Activated T-helper 1 cell treated with anti-CD3 and anti-CD28 coated beads, Interleukin-2, amount 50 U/mL, for 16 hours (primary cell): ENCODE measurements at regions not wholly inside any gene's neighbourhood (a gene's known extent, or its start where the extent isn't known, plus 50 kb on each side); places are given as distances from the start of the nearest gene placed in this dataset.
"Not testable (repeated sequence)": the region's sequence is repeated elsewhere in the genome, so short reads cannot be mapped to it uniquely, and the experiment has no call there.

Experiments
- DNase-seq, 2 donors: peaks; one replicate each; pipeline ENCODE4 v3.0.0-alpha.2; 2020; ENCODE audit warnings: low read depth in 1 of 2, low spot score in 1 of 2

DNA sequence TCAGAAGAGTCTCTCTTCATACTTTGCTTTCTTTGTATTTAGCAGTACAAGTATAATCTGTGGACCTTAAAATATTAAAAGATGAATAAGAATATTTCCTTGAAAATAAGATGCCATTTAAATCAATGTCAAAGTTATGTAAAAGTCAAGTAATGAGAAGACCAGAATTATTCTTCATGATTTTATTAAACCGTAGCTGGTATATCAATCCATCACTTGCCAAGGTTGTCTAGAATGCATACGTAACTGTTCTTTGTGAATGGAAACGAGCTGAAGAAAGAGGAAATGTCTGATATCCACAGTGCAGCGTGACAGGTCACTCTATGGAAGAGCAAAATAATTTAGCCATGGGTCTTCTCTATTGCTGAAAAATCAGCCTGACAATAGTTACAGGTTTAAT is 488.7 kb upstream of the CCNG1 start:
- DNase-seq: no peak

DNA sequence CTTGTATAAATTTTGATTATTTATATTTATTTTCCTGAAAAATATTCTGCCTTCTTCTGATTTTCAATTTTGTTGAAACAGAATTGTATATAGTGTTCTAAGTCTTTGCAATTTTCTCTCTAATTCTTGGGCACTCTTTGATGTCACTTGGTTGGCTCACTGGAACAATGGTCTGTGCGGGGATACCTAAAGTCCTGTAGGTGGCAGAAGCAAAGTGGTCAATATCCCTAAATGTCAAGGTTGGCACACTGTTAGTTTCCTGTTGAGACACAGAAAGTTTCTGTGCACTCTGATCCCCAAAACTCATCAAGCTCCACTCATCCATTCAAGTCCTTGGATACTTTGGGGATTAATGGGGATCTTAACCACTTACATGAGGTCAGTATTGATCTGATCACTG is 480.8 kb upstream of the CCNG1 start:
- DNase-seq: no peak

DNA sequence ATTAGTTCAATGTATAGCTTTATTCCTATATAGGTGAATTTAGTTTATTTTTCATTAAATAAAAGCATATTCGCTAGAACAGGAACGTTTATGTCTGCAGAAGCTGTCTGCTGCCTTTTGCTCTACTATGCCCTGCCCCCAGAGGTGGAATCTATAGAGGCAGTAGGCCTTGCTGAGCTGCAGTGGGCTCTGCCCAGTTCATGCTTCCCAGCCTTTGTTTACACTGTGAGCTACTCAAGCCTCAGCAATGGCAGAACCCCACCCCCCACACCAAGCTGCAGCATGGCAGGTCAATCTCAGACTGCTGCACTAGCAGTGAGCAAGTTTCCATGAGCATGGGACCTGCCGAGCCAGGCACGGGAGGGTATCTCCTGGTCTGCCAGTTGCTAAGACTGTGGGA is 473.3 kb upstream of the CCNG1 start:
- DNase-seq: not testable (repeated sequence)

DNA sequence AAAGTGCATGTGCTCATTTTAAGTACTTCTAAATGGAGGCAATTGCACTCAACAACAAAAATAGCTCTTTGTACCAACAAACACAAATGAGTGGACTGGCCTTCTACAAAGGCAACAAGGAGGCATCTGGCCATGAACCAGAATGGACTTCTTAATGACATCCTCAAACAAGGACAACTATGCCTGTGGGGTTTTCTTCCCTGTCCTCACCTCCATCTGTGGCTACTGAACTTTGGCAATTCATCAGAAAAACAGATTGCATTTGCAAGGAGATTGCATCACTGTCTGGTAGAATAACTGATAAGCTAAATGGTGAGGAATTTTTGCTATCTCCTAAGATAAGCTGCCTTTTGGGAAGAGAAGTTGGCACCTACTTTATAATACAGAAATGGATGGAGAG is 447.3 kb upstream of the CCNG1 start:
- DNase-seq: no peak

DNA sequence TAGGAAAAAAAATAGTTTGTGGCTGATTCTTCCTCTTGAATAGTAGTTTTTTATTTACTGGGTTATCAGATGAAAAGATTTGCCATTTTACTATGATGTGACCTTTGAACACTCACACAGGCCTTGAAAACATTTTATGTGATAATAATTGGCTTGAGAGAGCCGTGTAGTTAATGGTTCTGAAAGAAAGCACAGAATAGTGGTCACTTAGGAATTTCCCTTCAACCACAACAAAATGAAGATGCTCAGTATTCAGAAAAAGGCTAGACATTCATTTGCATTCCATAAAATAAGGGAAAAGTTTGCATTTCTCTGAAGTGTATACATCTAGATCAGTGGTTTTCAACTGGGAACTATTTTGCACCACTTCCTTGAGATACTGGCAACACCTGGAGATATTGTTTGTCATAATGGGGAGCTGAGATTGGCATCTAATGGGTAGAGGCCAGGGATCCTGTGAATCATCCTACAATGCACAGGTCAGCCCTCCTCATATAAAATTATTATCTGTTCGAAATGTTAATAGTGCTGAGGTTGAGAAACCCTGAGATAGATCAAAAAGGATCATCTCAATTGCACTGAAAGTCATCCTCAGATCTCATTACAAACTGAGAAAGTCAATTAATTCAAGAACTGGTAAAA is 446.4 kb upstream of the CCNG1 start:
- no peak for DNase-seq

DNA sequence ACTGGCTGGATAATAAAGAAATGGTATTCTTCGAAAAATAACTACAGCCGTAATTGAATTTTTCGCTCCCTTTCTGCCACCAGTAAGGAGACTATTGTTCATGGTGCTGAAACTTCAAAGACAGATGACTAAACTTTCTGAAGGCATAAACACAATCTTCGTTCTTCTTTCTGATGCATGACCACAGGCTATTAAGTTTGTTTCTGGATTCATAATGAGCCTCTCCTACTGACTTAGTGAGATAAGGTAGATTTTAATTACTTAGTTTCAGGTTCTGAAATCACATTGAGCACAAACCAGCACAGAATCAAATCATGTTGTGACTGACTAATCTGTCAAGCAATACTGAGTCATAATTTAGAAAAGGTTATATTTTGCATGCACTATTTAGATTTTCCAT is 441.8 kb upstream of the CCNG1 start:
- no peak for DNase-seq

DNA sequence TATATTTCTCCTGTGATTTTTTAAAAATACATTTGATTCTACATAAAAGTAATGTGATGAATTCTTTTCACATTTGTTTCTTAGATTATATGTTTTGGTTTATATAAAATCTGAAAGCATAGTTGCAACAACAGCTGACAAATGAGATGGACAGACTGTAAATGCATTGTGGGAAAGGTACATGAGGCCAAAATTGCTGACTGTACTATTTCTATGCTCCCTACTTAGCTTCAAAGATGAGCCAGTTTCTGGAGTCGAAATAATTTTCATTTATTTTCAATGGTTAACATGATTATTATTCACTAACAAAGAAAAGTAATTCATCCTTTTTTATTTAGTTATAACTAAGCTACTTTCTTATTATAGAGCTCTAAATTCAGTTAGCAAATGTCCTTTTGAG is 441.3 kb upstream of the CCNG1 start:
- no peak for DNase-seq

DNA sequence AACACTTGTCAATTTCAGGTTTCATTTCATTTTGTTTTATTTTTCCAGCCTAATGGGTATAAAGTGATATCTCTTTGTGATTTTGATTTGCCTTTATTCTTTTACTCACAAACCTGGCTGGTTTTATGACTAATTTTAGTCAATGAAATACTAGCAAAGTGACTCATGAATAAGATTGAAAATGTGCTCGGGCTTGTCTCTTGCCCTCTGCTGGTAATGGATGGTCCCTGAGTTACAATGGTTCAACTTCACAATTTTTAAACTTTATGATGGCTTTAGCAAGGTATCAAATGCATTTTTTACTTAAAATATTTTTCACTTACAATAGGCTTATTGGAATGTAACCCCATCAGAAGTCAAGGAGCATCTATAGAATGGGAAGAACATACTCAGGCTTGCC is 431.4 kb upstream of the CCNG1 start:
- DNase-seq: no peak

DNA sequence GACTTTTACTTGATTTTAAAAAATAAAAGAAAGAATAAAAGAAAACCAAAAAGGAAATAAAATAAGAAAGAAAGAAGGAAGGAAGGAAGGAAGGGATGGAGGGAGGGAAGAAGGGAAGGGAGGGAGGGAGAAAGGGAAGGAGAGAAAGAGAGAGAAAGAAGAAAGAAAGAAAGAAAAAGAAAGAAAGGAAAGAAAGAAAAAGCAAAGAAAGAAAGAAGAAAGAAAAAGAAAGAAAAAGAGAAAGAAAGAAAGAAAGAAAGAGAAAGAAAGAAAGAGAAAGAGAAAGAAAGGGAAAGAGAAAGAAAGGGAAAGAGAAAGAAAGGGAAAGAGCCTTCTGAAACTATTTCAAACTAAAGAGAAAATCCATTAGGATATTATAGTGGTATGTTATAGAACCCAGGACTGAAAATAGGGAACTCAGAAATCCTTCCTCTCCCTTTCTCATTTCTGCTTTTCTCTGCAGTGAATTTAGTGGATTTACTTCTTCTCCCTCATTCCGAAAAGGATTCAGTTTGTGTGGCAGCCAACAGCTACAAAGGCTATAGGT is 414.7 kb upstream of the CCNG1 start:
- DNase-seq: no peak

DNA sequence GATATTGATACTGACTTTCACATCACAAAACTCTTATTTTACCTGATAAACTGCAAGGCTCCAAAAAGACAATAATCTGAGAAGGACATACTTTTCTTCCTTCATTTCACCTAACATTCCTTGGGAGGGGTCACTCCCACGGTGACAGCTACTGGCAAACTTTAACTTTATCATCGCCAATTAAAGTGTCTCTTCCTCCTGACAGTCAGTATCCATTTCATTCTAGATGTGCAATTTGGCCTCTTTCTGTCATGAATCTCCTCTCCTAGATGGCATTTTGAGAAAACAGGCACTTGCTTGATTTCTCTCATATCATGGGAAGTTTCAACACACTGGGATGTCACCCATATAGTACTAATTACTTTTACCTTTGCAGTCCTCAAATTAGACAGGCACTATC is 413.5 kb upstream of the CCNG1 start:
- no peak for DNase-seq

DNA sequence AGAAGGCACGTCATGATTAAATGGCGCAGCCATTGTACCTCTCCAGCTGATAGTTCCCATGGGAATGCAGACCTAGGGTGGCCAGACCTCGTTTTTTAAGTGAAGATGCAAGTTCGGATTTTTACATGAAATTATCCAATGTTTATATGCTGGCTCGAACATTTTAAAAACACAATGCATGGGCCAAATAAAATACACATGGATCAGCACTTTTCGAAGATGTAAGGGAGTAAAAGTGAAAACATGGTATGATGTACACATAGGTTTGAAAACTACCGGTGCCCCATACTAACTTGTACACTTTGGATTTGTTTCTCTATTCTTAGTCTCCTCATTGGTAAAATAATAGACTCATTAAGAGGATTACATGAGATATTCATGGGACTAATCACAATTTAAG is 412.5 kb upstream of the CCNG1 start:
- DNase-seq: no peak

DNA sequence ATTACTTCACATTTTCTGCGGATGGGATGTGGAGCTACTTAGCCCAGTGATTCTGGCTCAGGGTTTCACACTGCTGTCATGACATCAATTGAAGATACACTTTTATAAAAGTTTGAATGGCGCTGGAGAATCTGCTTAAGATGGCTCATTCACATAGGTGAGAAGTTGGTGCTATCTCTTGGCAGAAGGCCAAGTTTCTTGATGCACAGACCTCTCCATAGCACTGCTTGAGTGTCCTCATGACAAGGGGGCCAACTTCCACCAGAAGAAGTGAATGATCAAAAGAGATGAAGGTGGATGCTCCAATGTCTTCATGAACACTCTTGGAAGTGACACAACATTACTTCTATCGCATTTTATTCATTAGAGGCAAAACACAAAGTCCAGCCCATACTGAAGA is 403.7 kb upstream of the CCNG1 start:
- DNase-seq: no peak

DNA sequence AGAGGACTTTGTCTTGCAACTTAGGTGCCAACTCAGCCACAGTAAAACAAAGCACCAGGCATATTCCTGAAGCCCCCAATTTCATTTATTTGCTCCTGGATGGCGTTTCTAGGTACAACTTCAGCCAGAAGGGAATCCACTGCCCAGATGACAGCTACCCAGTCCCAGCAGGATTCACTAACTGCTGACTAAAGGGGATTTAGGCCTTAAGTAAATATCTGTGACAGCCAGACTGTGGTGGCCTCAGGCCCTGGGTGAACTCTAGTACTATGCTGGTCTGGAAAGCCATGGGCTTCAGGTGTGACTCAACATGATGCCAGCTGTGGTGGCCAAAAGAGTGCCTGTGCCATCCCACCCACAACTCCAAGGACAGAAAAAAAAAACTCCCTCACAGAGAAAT is 396.1 kb upstream of the CCNG1 start:
- no peak for DNase-seq

DNA sequence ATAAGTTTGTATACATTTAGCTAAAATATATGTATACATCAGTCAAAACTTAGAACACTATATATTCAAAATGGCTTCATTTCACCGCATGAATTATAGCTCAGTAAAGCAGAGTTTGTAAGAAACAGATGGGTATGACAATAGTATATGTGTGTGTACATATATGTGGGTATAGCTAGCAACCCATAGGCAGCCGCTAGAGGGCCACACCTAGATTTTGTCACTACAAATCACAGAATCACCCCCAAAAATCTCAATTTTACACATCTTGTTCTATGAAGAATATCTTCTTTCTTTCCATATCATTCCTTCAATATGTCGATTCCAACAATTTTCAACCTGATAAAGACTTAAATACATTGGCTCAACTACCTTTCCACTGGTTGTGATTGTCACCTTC is 357.8 kb upstream of the CCNG1 start:
- DNase-seq: no peak

DNA sequence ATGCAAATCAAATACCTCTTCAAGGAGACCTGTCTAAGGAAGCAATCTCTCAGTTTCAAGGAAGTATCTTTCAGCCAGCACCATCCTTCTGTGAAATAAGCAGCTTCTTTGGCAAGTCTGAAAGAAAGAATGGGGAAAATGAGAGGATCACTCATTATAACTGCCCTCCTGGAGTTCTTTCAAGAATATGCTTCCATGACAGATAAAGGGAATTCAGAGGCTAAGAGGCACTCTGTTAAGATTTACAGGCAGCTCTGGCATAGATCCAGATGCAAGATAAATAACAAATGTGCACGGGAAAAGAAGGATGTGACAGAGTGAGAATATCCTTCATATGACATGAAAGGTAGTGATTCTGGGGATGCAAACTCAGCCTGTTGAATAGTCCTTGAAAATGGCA is 348.2 kb upstream of the CCNG1 start:
- DNase-seq: no peak

DNA sequence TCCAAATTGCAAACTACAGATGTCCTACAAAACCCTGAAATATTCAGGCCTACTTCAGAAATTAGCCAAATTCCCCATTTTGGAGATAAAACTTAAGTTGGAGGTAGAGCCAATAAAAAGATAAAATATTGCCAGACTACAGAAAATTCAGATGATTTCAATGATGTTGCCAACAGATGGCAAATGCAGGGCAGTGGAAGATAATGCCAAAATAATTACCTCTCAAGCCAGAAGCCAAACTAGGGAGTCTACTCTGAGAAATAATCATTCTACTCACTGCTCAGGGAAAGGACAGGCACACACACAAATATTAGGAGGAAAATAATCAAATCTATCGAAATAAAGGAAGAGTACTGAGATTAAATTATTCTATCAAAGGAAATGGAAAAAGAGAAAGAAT is 347.5 kb upstream of the CCNG1 start:
- DNase-seq: no peak

DNA sequence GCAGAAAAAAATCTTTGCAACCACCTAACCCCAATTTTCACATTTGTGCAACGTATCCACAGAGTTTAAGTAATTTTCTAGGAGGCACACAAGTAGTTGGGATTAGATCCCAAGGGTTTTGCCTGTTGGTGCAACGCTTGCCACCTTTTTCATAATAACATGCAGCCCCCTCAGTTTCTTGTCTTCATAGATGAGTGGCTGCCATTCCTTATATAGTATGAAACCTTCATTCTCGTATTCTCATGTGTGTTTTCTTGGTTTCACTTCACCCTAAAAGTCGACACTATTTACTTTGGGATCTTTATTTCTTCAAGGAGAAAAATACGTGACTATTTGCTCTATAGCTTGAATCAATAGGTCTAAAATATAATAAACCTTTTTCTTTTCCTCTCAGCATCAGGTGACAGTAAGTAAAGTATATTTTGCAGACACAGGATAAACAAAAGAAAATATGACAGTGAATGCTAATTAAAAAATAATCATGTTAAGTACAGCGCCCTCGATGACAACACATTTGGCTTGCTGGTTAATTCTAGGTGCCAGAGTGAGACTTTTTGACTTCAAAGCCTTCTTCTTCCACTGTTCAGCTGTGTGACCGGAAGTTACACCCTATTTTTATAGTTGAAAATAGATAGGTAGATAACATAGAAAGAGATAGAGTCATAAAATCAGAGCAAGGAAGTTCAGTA is 342.8 kb upstream of the CCNG1 start:
- no peak for DNase-seq

DNA sequence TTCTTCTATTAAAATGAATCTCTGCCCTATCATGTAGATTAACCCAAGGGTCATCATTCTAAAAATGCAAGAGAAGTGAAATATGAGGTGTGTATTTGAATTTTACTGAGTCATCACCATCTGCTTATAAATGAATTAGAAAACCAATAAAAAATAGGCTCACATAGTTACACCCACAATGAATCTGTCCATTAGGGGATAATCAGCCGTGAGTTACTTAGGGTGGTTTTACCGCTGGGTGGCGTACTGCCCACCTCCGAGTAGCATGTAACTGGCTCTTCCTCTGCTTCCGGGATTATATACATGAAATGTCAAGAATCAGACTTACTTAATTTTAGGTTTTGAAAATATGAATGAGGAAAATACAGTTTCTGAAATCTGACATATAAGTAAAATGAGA is 332.9 kb upstream of the CCNG1 start:
- no peak for DNase-seq

DNA sequence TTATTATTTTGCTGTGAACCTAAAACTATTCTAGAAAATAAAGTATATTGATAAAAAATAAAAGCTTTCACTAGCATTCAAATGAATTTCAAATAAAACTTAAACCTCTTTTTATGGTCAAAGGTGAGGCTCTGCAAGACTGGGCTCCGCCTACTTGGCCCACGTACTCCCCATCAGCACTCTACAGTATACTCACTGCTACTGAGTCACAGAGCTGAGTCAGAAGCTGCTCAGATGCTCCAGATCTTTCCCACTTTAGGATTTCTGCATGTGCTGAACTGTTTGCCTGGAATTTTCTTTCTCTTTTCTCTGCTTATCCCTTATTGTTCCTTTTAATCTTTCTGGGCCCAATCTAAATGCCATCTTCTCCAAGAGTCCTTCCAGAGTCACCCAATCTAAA is 331.9 kb upstream of the CCNG1 start:
- no peak for DNase-seq

DNA sequence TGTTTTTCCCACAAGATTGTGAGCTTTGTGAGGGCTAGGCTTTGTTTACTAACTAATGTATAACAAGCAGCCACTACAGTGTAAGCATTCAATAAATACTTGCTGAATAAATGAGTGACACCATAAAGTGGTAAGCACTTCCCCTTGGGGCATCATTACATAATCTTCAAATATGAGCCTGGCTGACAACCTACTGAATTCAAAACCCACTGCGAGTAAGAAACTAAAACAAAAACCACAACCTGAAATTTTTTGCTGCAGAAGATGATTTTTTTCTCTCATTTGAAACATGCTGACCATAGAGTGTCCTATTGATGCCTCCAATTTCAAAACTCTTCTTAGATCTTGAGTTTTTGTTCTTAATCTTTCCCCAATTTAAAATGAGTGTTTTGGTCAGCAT is 331.3 kb upstream of the CCNG1 start:
- DNase-seq: no peak

DNA sequence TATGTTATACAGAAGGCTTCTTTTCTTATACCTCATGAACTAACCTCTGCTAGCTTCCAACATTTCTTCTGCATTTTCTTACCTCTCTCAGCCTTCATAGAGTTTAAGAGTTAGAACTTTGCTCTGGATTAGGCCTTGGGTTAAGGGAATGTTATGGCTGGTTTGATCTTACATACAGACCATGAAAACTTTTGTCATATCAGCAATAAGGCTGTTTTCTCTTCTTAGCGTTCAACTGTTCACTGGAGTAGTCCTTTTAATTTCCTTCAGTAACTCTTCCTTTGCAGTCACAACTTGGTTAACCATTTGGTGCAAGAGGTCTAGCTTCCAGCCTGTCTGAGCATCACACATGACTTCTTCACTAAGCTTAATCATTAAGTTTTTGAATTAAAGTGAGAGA is 329.0 kb upstream of the CCNG1 start:
- DNase-seq: no peak

DNA sequence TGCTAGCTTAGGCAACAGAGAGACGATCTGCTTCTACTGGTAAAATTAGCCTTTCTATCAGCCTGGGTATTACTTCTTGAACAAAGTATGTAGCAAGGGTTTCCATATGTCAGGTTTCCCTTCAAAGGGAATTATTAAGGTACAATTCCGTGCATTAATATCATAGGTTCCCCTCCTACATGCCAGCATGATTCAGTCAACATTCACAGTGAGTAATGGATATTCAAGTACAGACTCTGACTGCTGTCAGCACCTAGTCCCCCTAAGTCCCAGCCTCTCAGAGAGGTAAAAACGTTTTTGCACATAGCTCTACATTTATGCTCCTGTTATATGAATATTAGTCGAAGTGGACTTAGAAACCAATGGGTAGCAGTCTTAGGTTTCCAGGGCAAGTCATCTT is 322.4 kb upstream of the CCNG1 start:
- no peak for DNase-seq

DNA sequence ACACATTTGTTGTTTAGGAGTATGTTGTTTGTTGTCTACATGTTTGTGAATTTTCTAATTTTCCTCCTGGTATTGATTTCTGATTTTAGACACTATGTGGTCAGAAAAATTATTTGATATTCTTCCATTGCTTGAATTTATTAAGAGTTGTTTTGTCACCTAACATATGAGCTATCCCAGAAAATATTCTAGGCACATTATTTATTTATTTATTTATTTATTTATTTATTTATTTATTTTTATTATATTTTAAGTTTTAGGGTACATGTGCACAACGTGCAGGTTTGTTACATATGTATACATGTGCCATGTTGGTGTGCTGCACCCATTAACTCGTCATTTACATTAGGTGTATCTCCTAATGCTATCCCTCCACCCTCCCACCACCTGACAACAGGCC is 320.8 kb upstream of the CCNG1 start:
- DNase-seq: not testable (repeated sequence)
